HG03280 (cell line): ENCODE measurements at regions not wholly inside any gene's neighbourhood (a gene's known extent, or its start where the extent isn't known, plus 50 kb on each side); places are given as distances from the start of the nearest gene placed in this dataset.

Experiments
- ATAC-seq: cut with Tn5 transposase; IDR thresholded peaks from one replicate; pipeline ENCODE4 v1.9.1; 2021; ENCODE audit warnings: mild to moderate bottlenecking, moderate library complexity; ENCODE audit not compliant: unreplicated experiment

DNA sequence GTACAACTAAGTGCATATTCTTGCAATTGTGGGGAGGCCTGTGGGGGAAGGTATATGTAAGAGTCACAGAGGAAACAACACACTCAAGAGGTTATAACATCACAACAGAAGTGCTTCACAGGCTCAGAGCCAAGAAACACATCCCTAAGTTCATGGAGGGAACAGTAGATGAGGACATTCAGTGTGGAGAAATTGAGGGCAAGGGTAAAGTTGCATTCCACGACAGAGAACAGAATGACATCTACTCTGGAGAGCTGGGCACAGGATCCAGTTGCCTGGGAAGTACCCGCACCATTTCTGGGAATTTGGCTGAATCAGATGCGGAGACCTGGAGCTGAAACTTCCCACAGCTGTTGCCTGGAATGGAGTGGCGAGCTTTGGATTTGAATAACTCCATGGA, 197.2 kb downstream of the NXNL2 start:
- no peak for ATAC-seq

GRCh38 chr9:88733651-88734421, 198.9 kb downstream of the NXNL2 start:
- ATAC-seq = no peak

DNA sequence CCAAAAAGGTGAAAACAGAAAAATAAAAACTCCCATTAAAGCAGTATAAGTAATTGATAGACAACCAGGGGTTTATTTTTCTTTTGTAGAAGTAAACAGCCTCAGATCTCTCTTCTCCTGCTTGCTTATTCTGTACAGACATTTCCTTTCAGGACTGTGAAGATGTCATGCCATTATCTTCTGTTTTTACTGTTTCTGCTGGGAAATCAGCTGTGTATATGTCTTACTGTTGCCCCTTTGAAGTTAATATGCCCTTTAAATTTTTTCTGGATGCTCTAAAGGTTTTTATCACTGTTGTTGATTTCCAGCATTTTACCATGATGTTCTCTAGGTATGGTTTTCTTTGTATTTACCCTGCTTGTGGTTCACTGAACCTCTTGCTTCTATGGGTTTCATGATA, 199.5 kb downstream of the NXNL2 start:
- ATAC-seq = no peak

GRCh38 chr9:88736136-88736637, 201.2 kb downstream of the NXNL2 start:
- ATAC-seq = no peak

GRCh38 chr9:88737031-88737430, 202.1 kb downstream of the NXNL2 start:
- ATAC-seq = no peak

DNA sequence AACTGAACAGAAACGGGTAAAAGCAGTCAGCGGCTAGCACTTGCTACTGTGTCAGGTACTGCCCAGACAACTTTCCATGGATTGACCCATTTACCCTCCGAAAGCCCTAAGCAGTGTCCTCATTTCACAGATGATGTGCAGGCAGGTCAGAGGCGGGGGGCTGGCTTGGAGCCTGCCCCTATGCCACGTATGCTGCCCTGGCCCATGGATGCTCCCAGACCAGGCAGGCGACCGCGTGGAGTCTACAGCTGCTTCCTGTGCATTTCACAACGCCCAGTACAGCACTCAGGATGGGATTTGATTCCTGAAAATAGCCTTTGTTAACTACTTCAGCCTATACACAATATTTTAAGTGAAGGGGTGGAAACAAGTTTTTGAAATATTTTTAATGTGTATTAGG, 202.9 kb downstream of the NXNL2 start:
- no peak for ATAC-seq

GRCh38 chr9:88738709-88739108, 203.7 kb downstream of the NXNL2 start:
- ATAC-seq = no peak

- no peak for ATAC-seq
Observed at GRCh38 chr9:88739373-88739772, 204.4 kb downstream of the NXNL2 start.

DNA sequence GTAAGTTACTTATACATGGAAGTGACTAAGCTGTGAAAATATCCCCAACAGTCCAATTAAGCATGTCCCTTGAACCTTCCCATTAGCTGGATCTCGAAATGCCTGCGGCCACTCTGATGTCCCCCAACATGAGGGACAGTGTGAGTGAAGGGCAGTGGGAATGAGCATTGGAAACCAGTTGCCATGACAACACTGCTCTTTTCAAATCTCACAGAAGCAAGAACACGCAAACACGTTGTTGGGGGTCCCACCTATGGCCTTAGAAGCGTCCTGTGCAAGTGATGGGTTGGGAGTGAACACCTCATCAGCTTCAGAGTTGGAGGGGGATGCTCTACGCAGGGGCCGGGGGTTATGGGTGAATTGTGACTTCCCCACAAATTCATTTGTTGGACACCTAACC, 205.9 kb downstream of the NXNL2 start:
- ATAC-seq = no peak

- ATAC-seq = no peak
Observed at GRCh38 chr9:88741335-88741734, 206.4 kb downstream of the NXNL2 start.

DNA sequence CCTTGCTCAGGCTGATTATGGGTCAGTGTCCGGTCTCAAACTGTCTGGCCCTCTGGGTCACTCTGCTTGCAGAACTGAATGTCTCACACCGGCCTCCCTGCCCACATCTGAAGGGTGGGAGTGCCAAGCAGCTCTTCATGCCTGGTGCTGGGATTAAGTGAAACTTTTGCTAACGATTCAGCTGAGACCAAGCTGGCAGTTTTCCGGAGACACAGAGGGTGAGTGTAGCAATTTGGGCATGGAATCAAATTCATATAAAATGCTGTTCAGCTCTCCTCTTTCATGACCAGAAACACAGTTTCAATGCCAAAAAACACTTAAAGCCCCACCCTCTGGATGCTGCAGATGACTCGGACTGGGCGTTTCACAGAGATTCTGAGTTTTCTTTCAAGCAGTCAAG, 207.5 kb downstream of the NXNL2 start:
- no peak for ATAC-seq

- ATAC-seq = no peak
Observed at GRCh38 chr9:88742905-88743304, 207.9 kb downstream of the NXNL2 start.

GRCh38 chr9:88745276-88746001, 210.5 kb downstream of the NXNL2 start:
- ATAC-seq = no peak

GRCh38 chr9:88746029-88746742, 211.2 kb downstream of the NXNL2 start:
- ATAC-seq = no peak

DNA sequence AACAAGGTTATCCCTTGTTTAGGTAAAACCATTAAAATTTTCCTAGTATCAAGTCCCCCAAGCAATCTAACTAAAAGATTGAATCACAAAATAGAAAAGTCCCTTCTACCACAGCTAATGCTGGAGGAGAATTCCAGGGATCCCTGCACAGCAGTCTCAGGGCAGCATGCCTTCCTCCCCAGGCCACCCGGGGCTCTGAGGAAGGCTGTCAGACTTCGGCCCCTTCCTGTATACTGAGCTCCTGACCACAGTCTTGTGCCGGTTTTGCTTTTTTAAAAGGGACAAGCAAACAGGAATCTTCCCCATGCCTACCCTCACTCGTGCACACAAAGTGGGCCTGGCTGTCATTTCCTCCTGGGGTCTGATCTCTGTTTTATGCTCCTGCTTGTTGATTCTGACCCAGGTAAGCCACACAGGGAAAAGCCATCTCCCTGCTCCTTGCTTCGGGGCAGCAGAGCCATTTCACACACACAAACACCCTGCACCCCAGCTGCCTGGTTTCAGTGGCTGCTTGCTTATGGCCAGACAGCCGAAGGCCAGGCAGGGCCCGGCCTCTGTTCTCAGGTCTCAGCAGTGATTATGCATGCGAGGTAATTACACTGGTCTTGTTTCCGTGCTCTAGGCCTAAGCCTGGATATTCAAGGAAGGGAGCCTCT, 211.9 kb downstream of the NXNL2 start:
- no peak for ATAC-seq

- no peak for ATAC-seq
Observed at GRCh38 chr9:88747768-88748167, 212.8 kb downstream of the NXNL2 start.

GRCh38 chr9:88748566-88749261, 213.7 kb downstream of the NXNL2 start:
- ATAC-seq = no peak

DNA sequence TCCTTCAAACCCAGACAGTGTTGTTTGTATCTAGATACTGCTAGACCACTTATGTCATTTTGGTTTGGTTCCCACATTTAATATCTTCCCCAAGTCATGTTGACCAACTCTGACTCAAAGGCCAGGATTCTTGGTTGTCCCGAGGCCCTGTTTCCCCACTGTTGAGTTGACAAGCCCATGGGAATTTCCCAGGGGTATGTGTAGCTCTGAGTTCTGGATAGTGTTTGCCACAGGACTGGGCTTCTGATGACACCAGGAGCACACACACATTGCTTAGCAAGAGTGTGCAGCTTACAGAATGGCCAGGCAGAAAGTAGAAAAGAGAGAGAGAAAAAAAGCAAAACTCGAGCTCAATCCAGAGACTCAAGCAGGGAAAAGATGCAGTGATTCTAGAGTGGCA, 214.4 kb downstream of the NXNL2 start:
- no peak for ATAC-seq

- no peak for ATAC-seq
Observed at GRCh38 chr9:88750832-88751360, 215.9 kb downstream of the NXNL2 start.

- no peak for ATAC-seq
Observed at GRCh38 chr9:88751781-88752180, 216.8 kb downstream of the NXNL2 start.
